ENCODE measurements at regions not wholly inside any gene's neighbourhood (a gene's known extent, or its start where the extent isn't known, plus 50 kb on each side); places are given as distances from the start of the nearest gene placed in this dataset.

- POLR2A ChIA-PET = no interaction called here
- H3K9me3 ChIP-seq = no peaks in the 10 kb centered on the region
- no peak for FAIRE-seq
- no peak for DNase-seq (ENCODE audit: low read depth in 1 of 2, low spot score in 1 of 2)
- CTCF ChIA-PET = no interaction called here
- no peak for TF ChIP-seq EHF (CRISPR knock-in tag; IDR thresholded peaks at IDR 0.05)
- H3K4me2 ChIP-seq = no peak overlapping the region
- H3K4me3 ChIP-seq = no peak overlapping the region
- no peak for ATAC-seq
- no peaks in the 10 kb centered on the region for H3K4me1 ChIP-seq
- WGBS (ENCODE audit: missing lambda C conversion rate) = 16% methylated on average over 1 of the region's 1 CpG
- no peak overlapping the region for H3K27ac ChIP-seq
These were observed 193.4 kb upstream of the NWD2 start for GRCh38 chr4:37051111-37051510.

GRCh38 chr4:37051866-37052265, 192.7 kb upstream of the NWD2 start:
- no peaks in the 10 kb centered on the region for H3K4me1 ChIP-seq
- H3K9me3 ChIP-seq = no peaks in the 10 kb centered on the region
- H3K4me3 ChIP-seq = no peak overlapping the region
- ChIA-PET POLR2A (no interaction called here), CTCF (no interaction called here)
- no peak overlapping the region for H3K27ac ChIP-seq
- FAIRE-seq (no peak), DNase-seq (ENCODE audit: low read depth in 1 of 2, low spot score in 1 of 2) (no peak), ATAC-seq (no peak)
- H3K4me2 ChIP-seq = no peak overlapping the region
- 2% methylated on average over 2 of the region's 2 CpGs for WGBS (ENCODE audit: missing lambda C conversion rate)
- no peak for TF ChIP-seq CBX8 (IDR thresholded peaks at IDR 0.05)
- TF ChIP-seq MYC (IDR thresholded peaks at IDR 0.05; ENCODE audit: borderline replicate concordance, low read length) = no peak
- no peak for TF ChIP-seq FOSL2 (IDR thresholded peaks at IDR 0.05)
- no peak for TF ChIP-seq FOSL2 (CRISPR knock-in tag; IDR thresholded peaks at IDR 0.05)

GRCh38 chr4:37054531-37055077, 189.9 kb upstream of the NWD2 start:
- 31% methylated on average over 4 of the region's 4 CpGs for WGBS (ENCODE audit: missing lambda C conversion rate)
- H3K4me2 ChIP-seq = no peak overlapping the region
- no peak for FAIRE-seq
- no peak overlapping the region for H3K4me3 ChIP-seq
- no peak for DNase-seq (ENCODE audit: low read depth in 1 of 2, low spot score in 1 of 2)
- POLR2A ChIA-PET = no interaction called here
- no peak overlapping the region for H3K27ac ChIP-seq
- no peaks in the 10 kb centered on the region for H3K9me3 ChIP-seq
- ATAC-seq = no peak
- TF ChIP-seq HMGXB4 (CRISPR knock-in tag; IDR thresholded peaks at IDR 0.05; ENCODE audit: borderline replicate concordance) = no peak
- TF ChIP-seq CBX8 (IDR thresholded peaks at IDR 0.05) = no peak
- no peak for TF ChIP-seq MYC (IDR thresholded peaks at IDR 0.05; ENCODE audit: borderline replicate concordance, low read length)
- TF ChIP-seq EHMT2 (IDR thresholded peaks at IDR 0.05; ENCODE audit: low read depth) = no peak
- no peak for TF ChIP-seq TFCP2L1 (CRISPR knock-in tag; IDR thresholded peaks at IDR 0.05)
- no peak for TF ChIP-seq ZC3H11A (IDR thresholded peaks at IDR 0.05)
- no peaks in the 10 kb centered on the region for H3K4me1 ChIP-seq
- CTCF ChIA-PET = no interaction called here

- ChIA-PET POLR2A (no interaction called here), CTCF (no interaction called here)
- 2% methylated on average over 4 of the region's 4 CpGs for WGBS (ENCODE audit: missing lambda C conversion rate)
- Histone ChIP-seq H3K4me3 (no peak overlapping the region), H3K4me1 (no peaks in the 10 kb centered on the region), H3K4me2 (no peak overlapping the region), H3K9me3 (no peaks in the 10 kb centered on the region), H3K27ac (no peak overlapping the region)
- no peak for TF ChIP-seq TFCP2L1 (CRISPR knock-in tag; IDR thresholded peaks at IDR 0.05)
- DNase-seq (ENCODE audit: low read depth in 1 of 2, low spot score in 1 of 2) = no peak
- no peak for ATAC-seq
- FAIRE-seq = no peak
These were observed 185.7 kb upstream of the NWD2 start for GRCh38 chr4:37058826-37059225.

GRCh38 chr4:37066159-37066558, 178.4 kb upstream of the NWD2 start:
- CTCF ChIA-PET = no interaction called here
- no peak for DNase-seq (ENCODE audit: low read depth in 1 of 2, low spot score in 1 of 2)
- Histone ChIP-seq H3K9me3 (no peaks in the 10 kb centered on the region), H3K4me3 (no peak overlapping the region), H3K27ac (no peak overlapping the region), H3K4me2 (no peak overlapping the region), H3K4me1 (no peaks in the 10 kb centered on the region)
- no peak for ATAC-seq
- TF ChIP-seq HOXB5 (CRISPR knock-in tag; IDR thresholded peaks at IDR 0.05) (no peak), MYC (IDR thresholded peaks at IDR 0.05; ENCODE audit: borderline replicate concordance, low read length) (no peak), HEYL (CRISPR knock-in tag; IDR thresholded peaks at IDR 0.05) (no peak), RNF2 (IDR thresholded peaks at IDR 0.05; ENCODE audit: borderline replicate concordance, low read depth) (no peak), KDM5A (IDR thresholded peaks at IDR 0.05) (no peak), ZFP36 (IDR thresholded peaks at IDR 0.05; ENCODE audit: borderline replicate concordance, partially characterized antibody) (no peak), HMGXB4 (CRISPR knock-in tag; IDR thresholded peaks at IDR 0.05; ENCODE audit: borderline replicate concordance) (no peak), ESRRA (IDR thresholded peaks at IDR 0.05; ENCODE audit: borderline replicate concordance, low read length) (no peak), CBX8 (IDR thresholded peaks at IDR 0.05) (no peak), EHF (CRISPR knock-in tag; IDR thresholded peaks at IDR 0.05) (no peak), HES2 (IDR thresholded peaks at IDR 0.05) (no peak), ZNF302 (CRISPR knock-in tag; IDR thresholded peaks at IDR 0.05) (no peak), POLR2A (IDR thresholded peaks at IDR 0.05; ENCODE audit: low read length) (no peak), NFE2L2 (conservative IDR thresholded peaks at IDR 0.05; ENCODE audit: low read length) (no peak), FOXS1 (CRISPR knock-in tag; IDR thresholded peaks at IDR 0.05) (no peak), SMC3 (IDR thresholded peaks at IDR 0.05) (no peak)
- POLR2A ChIA-PET = no interaction called here
- 12% methylated on average over 2 of the region's 2 CpGs for WGBS (ENCODE audit: missing lambda C conversion rate)
- no peak for FAIRE-seq
